GM23338 (cell line): ENCODE measurements at regions not wholly inside any gene's neighbourhood (a gene's known extent, or its start where the extent isn't known, plus 50 kb on each side); places are given as distances from the start of the nearest gene placed in this dataset.

Experiments
- ATAC-seq: fragments of 200-7000 bp; cut with Tn5 transposase; 3 replicates; pipeline ENCODE4 v1.9.1; 2020
- DNase-seq: peaks from one replicate; pipeline ENCODE4 v3.0.0-alpha.2; 2015; ENCODE audit warnings: low spot score
- H2AFZ ChIP-seq: fragments of 200-600 bp; sonication (generic); 2 replicates; pipeline ENCODE4 v1.8.0; 2016; ENCODE audit warnings: antibody characterized with exemption, mild to moderate bottlenecking, moderate library complexity
- H3F3A ChIP-seq: fragments of 200-600 bp; sonication (generic); replicated peaks from 2 replicates; pipeline ENCODE4 v1.8.0; 2017; ENCODE audit warnings: antibody characterized with exemption, mixed run types, low read depth
- H3K27ac ChIP-seq: fragments of 200-600 bp; sonication (generic); 2 replicates; pipeline ENCODE4 v1.6.1; 2016; ENCODE audit warnings: low read depth
- H3K27me3 ChIP-seq: fragments of 200-600 bp; sonication (generic); 2 replicates; pipeline ENCODE4 v1.8.0; 2016; ENCODE audit warnings: mild to moderate bottlenecking, mixed run types, moderate library complexity; ENCODE audit not compliant: insufficient read depth
- H3K36me3 ChIP-seq: fragments of 200-600 bp; sonication (generic); 2 replicates; pipeline ENCODE4 v1.8.0; 2016; ENCODE audit warnings: mild to moderate bottlenecking; ENCODE audit not compliant: insufficient read depth
- H3K4me1 ChIP-seq: fragments of 200-600 bp; sonication (generic); 2 replicates; pipeline ENCODE4 v1.8.0; 2016; ENCODE audit warnings: mild to moderate bottlenecking, moderate library complexity; ENCODE audit not compliant: insufficient read depth
- H3K4me2 ChIP-seq: fragments of 200-600 bp; sonication (generic); 2 replicates; pipeline ENCODE4 v1.7.1; 2017; ENCODE audit warnings: mixed run types
- H3K4me3 ChIP-seq: fragments of 200-600 bp; sonication (generic); 2 replicates; pipeline ENCODE4 v1.6.1; 2016; ENCODE audit warnings: mixed run types
- H3K79me2 ChIP-seq: fragments of 200-600 bp; sonication (generic); replicated peaks from 2 replicates; pipeline ENCODE4 v1.8.0; 2017; ENCODE audit warnings: mild to moderate bottlenecking; ENCODE audit not compliant: insufficient read depth
- H3K9me2 ChIP-seq: fragments of 200-600 bp; sonication (generic); 2 replicates; pipeline ENCODE4 v1.8.0; 2017; ENCODE audit not compliant: insufficient read depth
- H4K20me1 ChIP-seq: fragments of 200-600 bp; sonication (generic); replicated peaks from 2 replicates; pipeline ENCODE4 v1.8.0; 2017; ENCODE audit warnings: mild to moderate bottlenecking; ENCODE audit not compliant: insufficient read depth
- H3K27ac Mint-ChIP-seq: 2 replicates; pipeline ENCODE4 v1.8.0; 2020; ENCODE audit warnings: inconsistent platforms, mild to moderate bottlenecking, moderate library complexity, mixed read lengths
- H3K27me3 Mint-ChIP-seq: 3 replicates; pipeline ENCODE4 v1.8.0; 2022; ENCODE audit warnings: low read depth, mild to moderate bottlenecking, moderate library complexity, mixed read lengths, inconsistent platforms; ENCODE audit not compliant: insufficient read depth, poor library complexity
- H3K36me3 Mint-ChIP-seq: 3 replicates; pipeline ENCODE4 v1.8.0; 2021; ENCODE audit warnings: low read depth, mild to moderate bottlenecking, inconsistent platforms, moderate library complexity, mixed read lengths
- H3K4me1 Mint-ChIP-seq: 3 replicates; pipeline ENCODE4 v1.8.0; 2020; ENCODE audit warnings: mild to moderate bottlenecking, inconsistent platforms, mixed read lengths
- H3K4me3 Mint-ChIP-seq: 3 replicates; pipeline ENCODE4 v1.8.0; 2021; ENCODE audit warnings: moderate library complexity, mild to moderate bottlenecking, inconsistent platforms, mixed read lengths
- H3K9me3 Mint-ChIP-seq: 3 replicates; pipeline ENCODE4 v1.8.0; 2020; ENCODE audit warnings: moderate library complexity, mild to moderate bottlenecking, inconsistent platforms, mixed read lengths
- CREB1 ChIP-seq: fragments of 250-450 bp; sonication (Bioruptor Pico); IDR thresholded peaks from 2 replicates; pipeline ENCODE4 v1.5.0; 2020; ENCODE audit warnings: low read depth, mild to moderate bottlenecking, moderate library complexity
- CTCF ChIP-seq, 2 experiments: fragments of 200-600 bp in 1 of 2; sonication (generic) in 1 of 2; conservative IDR thresholded peaks; 2 replicates each; pipeline versions ENCODE4 v1.5.1 to v1.6.1; 2016 to 2017; ENCODE audit warnings: antibody characterized with exemption in 2 of 2, low read depth in 2 of 2, mild to moderate bottlenecking in 2 of 2, moderate library complexity in 1 of 2
- ETS1 ChIP-seq: IDR thresholded peaks from 2 replicates; pipeline ENCODE4 v1.6.1; 2016; ENCODE audit warnings: antibody characterized with exemption
- EZH2 ChIP-seq: fragments of 200-600 bp; sonication (generic); IDR thresholded peaks from one replicate; pipeline ENCODE4 v1.8.0; 2017; ENCODE audit warnings: antibody characterized with exemption, mild to moderate bottlenecking, low read depth; ENCODE audit not compliant: unreplicated experiment
- EZH2phosphoT487 ChIP-seq: fragments of 200-600 bp; sonication (generic); IDR thresholded peaks from one replicate; pipeline ENCODE4 v1.8.1; 2018; ENCODE audit warnings: antibody characterized with exemption; ENCODE audit not compliant: unreplicated experiment
- JUNB ChIP-seq: IDR thresholded peaks from one replicate; pipeline ENCODE4 v1.6.1; 2016; ENCODE audit warnings: antibody characterized with exemption; ENCODE audit not compliant: unreplicated experiment
- POLR2AphosphoS5 ChIP-seq: IDR thresholded peaks from 2 replicates; pipeline ENCODE4 v1.6.1; 2016; ENCODE audit warnings: antibody characterized with exemption, low read depth
- ZNF114 ChIP-seq: fragments of 250-450 bp; sonication (Bioruptor Pico); IDR thresholded peaks from 2 replicates; pipeline ENCODE4 v1.5.0; 2020; ENCODE audit warnings: mild to moderate bottlenecking, moderate library complexity
- ZNF462 ChIP-seq: fragments of 250-450 bp; sonication (Bioruptor Pico); IDR thresholded peaks from 2 replicates; pipeline ENCODE4 v1.5.0; 2020; ENCODE audit warnings: mild to moderate bottlenecking, moderate library complexity

- ATAC-seq (no peak), DNase-seq (no peak)
- peaks cover 10% of the 10 kb centered on the region; the same call in 2 of the 3 replicates for H3K4me1 Mint-ChIP-seq
- no peaks in the 10 kb centered on the region for H3K27me3 Mint-ChIP-seq
- Histone ChIP-seq H3K27me3 (no peaks in the 10 kb centered on the region), H3K79me2 (peaks cover 35% of the 10 kb centered on the region), H3K4me1 (no peaks in the 10 kb centered on the region), H3K4me3 (no peak overlapping the region), H3K27ac (no peak overlapping the region), H3F3A (no peaks in the 10 kb centered on the region), H3K4me2 (no peak overlapping the region), H3K9me2 (no peaks in the 10 kb centered on the region), H3K36me3 (no peaks in the 10 kb centered on the region), H2AFZ (no peak overlapping the region), H4K20me1 (0 out of 2 replicates have a peak, but pooled peaks cover 7% of the 10 kb centered on the region)
- H3K36me3 Mint-ChIP-seq, result peaks cover 11% of the 10 kb centered on the region; the same call in 2 of the 3 replicates
- TF ChIP-seq CTCF (conservative IDR thresholded peaks at IDR 0.05; ENCODE audit: low read depth in 2 of 2), result no peak
- TF ChIP-seq POLR2AphosphoS5, result no peak
- TF ChIP-seq CREB1, result no peak
- no peak for TF ChIP-seq ZNF114 (CRISPR knock-in tag)
- TF ChIP-seq EZH2, result no peak
- no peak for TF ChIP-seq ZNF462 (CRISPR knock-in tag)
- no peak for TF ChIP-seq ETS1
- TF ChIP-seq EZH2phosphoT487, result no peak
- TF ChIP-seq JUNB, result no peak
- H3K9me3 Mint-ChIP-seq, result peaks cover 3% of the 10 kb centered on the region; the same call in 1 of the 3 replicates
- no peak overlapping the region for H3K27ac Mint-ChIP-seq
- H3K4me3 Mint-ChIP-seq, result no peak overlapping the region
These were observed 426.3 kb downstream of the ZFHX3 start for GRCh38 chr16:72621651-72622050.
